H1 (cell line): ENCODE measurements at regions not wholly inside any gene's neighbourhood (a gene's known extent, or its start where the extent isn't known, plus 50 kb on each side); places are given as distances from the start of the nearest gene placed in this dataset.

Experiments
- BRCA1 ChIP-seq: IDR thresholded peaks from 2 replicates; pipeline ENCODE4 v1.6.1; 2012; ENCODE audit warnings: low read depth, low read length, improper control_type of control experiment
- CHD1 ChIP-seq: IDR thresholded peaks from 2 replicates; pipeline ENCODE4 v1.6.1; 2012; ENCODE audit warnings: low read depth, low read length, improper control_type of control experiment
- E2F6 ChIP-seq: IDR thresholded peaks from 2 replicates; pipeline ENCODE4 v1.6.1; 2012; ENCODE audit warnings: inconsistent platforms
- EP300 ChIP-seq, 2 experiments: IDR thresholded peaks; 1 replicate in 1 of 2; 2 replicates in 1 of 2; pipeline ENCODE4 v1.6.1; 2011 to 2012; ENCODE audit warnings: low read depth in 2 of 2, low read length in 2 of 2, mild to moderate bottlenecking in 2 of 2, borderline replicate concordance in 1 of 2, inconsistent platforms in 1 of 2, moderate library complexity in 1 of 2
- KDM5A ChIP-seq: fragments of 200-600 bp; IDR thresholded peaks from 2 replicates; pipeline ENCODE4 v1.7.1; 2012; ENCODE audit warnings: mild to moderate bottlenecking, low read length, inconsistent platforms, mixed read lengths
- TCF12 ChIP-seq: IDR thresholded peaks from 2 replicates; pipeline ENCODE4 v1.6.1; 2011; ENCODE audit warnings: low read depth, mild to moderate bottlenecking, low read length

- no peak for TF ChIP-seq EP300 (IDR thresholded peaks at IDR 0.05; ENCODE audit: borderline replicate concordance in 1 of 2, low read depth in 2 of 2, low read length in 2 of 2)
- no peak for TF ChIP-seq CHD1
- no peak for TF ChIP-seq TCF12
- no peak for TF ChIP-seq E2F6
- no peak for TF ChIP-seq BRCA1
- TF ChIP-seq KDM5A = no peak
- TF ChIP-seq, all 59 proteins: peak for 0
Observed at GRCh38 chr10:29370097-29371092, 81.5 kb downstream of the LYZL1 start (continued).
